ENCODE measurements at regions not wholly inside any gene's neighbourhood (a gene's known extent, or its start where the extent isn't known, plus 50 kb on each side); places are given as distances from the start of the nearest gene placed in this dataset.
"Not testable (repeated sequence)": the region's sequence is repeated elsewhere in the genome, so short reads cannot be mapped to it uniquely, and the experiment has no call there.

DNA sequence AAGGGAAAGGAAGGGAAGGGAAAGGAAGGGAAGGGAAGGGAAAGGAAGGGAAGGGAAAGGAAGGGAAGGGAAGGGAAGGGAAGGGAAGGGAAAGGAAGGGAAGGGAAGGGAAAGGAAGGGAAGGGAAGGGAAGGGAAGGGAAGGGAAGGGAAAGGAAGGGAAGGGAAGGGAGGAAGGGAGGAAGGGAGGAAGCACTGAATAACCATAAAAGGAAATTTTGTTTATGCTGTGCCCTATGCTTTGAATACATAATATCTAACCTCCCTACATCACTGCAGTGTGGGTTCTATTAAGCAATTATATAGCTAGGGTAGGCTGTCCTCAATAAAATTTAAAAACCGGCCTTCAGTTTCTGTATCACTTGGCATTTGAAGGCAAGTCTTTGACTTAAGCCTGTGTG lies 346.6 kb downstream of the SLC7A11 start:
- TF ChIP-seq, protein P1, sequence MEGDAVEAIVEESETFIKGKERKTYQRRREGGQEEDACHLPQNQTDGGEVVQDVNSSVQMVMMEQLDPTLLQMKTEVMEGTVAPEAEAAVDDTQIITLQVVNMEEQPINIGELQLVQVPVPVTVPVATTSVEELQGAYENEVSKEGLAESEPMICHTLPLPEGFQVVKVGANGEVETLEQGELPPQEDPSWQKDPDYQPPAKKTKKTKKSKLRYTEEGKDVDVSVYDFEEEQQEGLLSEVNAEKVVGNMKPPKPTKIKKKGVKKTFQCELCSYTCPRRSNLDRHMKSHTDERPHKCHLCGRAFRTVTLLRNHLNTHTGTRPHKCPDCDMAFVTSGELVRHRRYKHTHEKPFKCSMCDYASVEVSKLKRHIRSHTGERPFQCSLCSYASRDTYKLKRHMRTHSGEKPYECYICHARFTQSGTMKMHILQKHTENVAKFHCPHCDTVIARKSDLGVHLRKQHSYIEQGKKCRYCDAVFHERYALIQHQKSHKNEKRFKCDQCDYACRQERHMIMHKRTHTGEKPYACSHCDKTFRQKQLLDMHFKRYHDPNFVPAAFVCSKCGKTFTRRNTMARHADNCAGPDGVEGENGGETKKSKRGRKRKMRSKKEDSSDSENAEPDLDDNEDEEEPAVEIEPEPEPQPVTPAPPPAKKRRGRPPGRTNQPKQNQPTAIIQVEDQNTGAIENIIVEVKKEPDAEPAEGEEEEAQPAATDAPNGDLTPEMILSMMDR (IDR thresholded peaks at IDR 0.05) = not testable (repeated sequence)
- TF ChIP-seq POLR2A (IDR thresholded peaks at IDR 0.05) = not testable (repeated sequence)
